ENCODE measurements at regions not wholly inside any gene's neighbourhood (a gene's known extent, or its start where the extent isn't known, plus 50 kb on each side); places are given as distances from the start of the nearest gene placed in this dataset.

- Histone ChIP-seq H3K27me3 (ENCODE audit: control insufficient read depth in 2 of 2, insufficient read depth in 2 of 2, low read length in 2 of 2) (peaks cover 6 to 33% of the 10 kb centered on the region in 2 experiments; a peak in 4 of 5 replicates), H3K27ac (ENCODE audit: extremely low read depth, low read depth, low read length) (no peak overlapping the region), H3K9ac (ENCODE audit: insufficient read depth in 1 of 2, low read depth in 2 of 2, low read length in 2 of 2) (no peak overlapping the region), H3K4me3 (no peak overlapping the region), H3K4me1 (replicated peaks in 1 of 2; ENCODE audit: control insufficient read depth in 2 of 2, insufficient read depth in 2 of 2, low read length in 2 of 2) (no peaks in the 10 kb centered on the region), H3K9me3 (replicated peaks; ENCODE audit: control insufficient read depth, insufficient read depth, low read depth, low read length) (no peaks in the 10 kb centered on the region), H3K36me3 (ENCODE audit: control insufficient read depth, insufficient read depth, low read length) (no peaks in the 10 kb centered on the region), H3K9me1 (ENCODE audit: control insufficient read depth, insufficient read depth, low read length) (peaks cover 2% of the 10 kb centered on the region), H2AFZ (ENCODE audit: low read depth, low read length) (no peak overlapping the region), H4K20me1 (replicated peaks; ENCODE audit: control insufficient read depth, insufficient read depth, low read length) (no peaks in the 10 kb centered on the region), H3K79me2 (ENCODE audit: control insufficient read depth, insufficient read depth, low read length) (no peaks in the 10 kb centered on the region), H3K4me2 (ENCODE audit: insufficient read depth, low read length) (no peak overlapping the region)
- intact Hi-C loops (cut with micrococcal nuclease): no loop called here
- 2% methylated on average over 3 of the region's 3 CpGs for WGBS (ENCODE audit: insufficient coverage, low coverage, missing lambda C conversion rate)
- ATAC-seq (no peak), FAIRE-seq (no peak), DNase-seq (ENCODE audit: extremely low read depth in 1 of 4, low spot score in 3 of 4) (no peak)
- ChIA-PET CTCF (ENCODE audit: low intra/inter-chr PET ratio) (no interaction called here), POLR2A (interaction anchor here (1.1 kb wide), 1 partner anchor 274 kb away, joined by 3 read pairs; no protein-coding TSS in a partner anchor)
- TF ChIP-seq ZNF134 (CRISPR knock-in tag; conservative IDR thresholded peaks at IDR 0.05) (no peak), CHD1 (IDR thresholded peaks at IDR 0.05; ENCODE audit: low read length) (no peak), BCOR (IDR thresholded peaks at IDR 0.05) (no peak), NEUROD1 (IDR thresholded peaks at IDR 0.05; ENCODE audit: borderline replicate concordance, low read depth, low read length, partially characterized antibody) (no peak), NCOA4 (IDR thresholded peaks at IDR 0.05; ENCODE audit: partially characterized antibody) (no peak), HIVEP1 (CRISPR knock-in tag; IDR thresholded peaks at IDR 0.05) (no peak), GATAD2B (IDR thresholded peaks at IDR 0.05; ENCODE audit: borderline replicate concordance) (no peak), CBX8 (IDR thresholded peaks at IDR 0.05; ENCODE audit: borderline replicate concordance, extremely low read depth, low read depth, low read length, poor library complexity, severe bottlenecking) (no peak), POLR2AphosphoS2 (IDR thresholded peaks at IDR 0.05; ENCODE audit: low read length) (no peak), ELF1 (tag; IDR thresholded peaks at IDR 0.05) (no peak)
- no TSS peak for BruUV-seq (replicated peaks)
- in situ Hi-C loops (cut with MboI): no loop called here
Observed at GRCh38 chr7:36029853-36030515, 123.1 kb upstream of the EEPD1 start.
